ENCODE measurements at regions not wholly inside any gene's neighbourhood (a gene's known extent, or its start where the extent isn't known, plus 50 kb on each side); places are given as distances from the start of the nearest gene placed in this dataset.
A peak's percentile ranks its signal among the peaks of the same experiment; 100 is the strongest.

DNA sequence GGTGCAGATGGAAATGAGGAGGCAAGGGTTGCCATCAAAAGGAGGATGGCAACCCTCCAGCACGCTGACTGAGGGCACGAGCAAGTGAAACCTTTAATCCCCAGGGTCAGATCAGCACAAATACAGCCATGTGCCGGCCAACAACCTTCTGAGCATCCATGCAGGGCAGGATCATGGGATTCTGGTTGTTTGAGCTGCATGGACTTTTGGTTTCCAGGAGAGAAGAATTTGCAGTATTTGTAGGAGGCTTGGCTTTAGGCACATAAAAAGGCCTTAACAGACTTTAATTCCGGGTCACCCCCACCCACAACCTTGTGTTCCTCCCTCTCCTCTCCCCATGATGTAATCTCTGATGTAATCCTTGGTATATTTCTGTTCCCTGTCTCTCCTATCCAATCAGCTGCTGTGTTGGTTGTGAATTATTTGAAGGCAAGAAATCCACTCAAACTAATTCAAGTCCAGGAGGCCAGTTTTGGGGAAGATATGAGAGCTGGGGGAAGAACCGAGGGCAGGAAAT is 254.3 kb downstream of the SHQ1 start:
- H3K27me3 Mint-ChIP-seq (ENCODE audit: low read depth): peaks cover 32% of the 10 kb centered on the region

More for the DNA sequence above, 254.3 kb downstream of the SHQ1 start:
- H4K20me1 ChIP-seq (ENCODE audit: control insufficient read depth, insufficient read depth, insufficient read length): no peaks in the 10 kb centered on the region
- H3K23me2 ChIP-seq (ENCODE audit: insufficient read length, low read depth, low read length, poor library complexity, severe bottlenecking): no peaks in the 10 kb centered on the region
- H3K56ac ChIP-seq (ENCODE audit: insufficient read length, low read depth, low read length): no peak overlapping the region
- H3K36me3 Mint-ChIP-seq (ENCODE audit: insufficient read depth in 1 of 3, low read depth in 3 of 3): no peaks in the 10 kb centered on the region
- no peaks in the 10 kb centered on the region for H3K79me1 ChIP-seq (ENCODE audit: insufficient read depth, low read depth, low read length, poor library complexity, severe bottlenecking)
- peaks cover 2% of the 10 kb centered on the region; the same call in 1 of the 2 replicates for H3K4me1 ChIP-seq (ENCODE audit: insufficient read depth, low read length)
- H2AFZ ChIP-seq (ENCODE audit: low read length): no peak overlapping the region
- H2BK20ac ChIP-seq (ENCODE audit: low read depth, low read length, poor library complexity, severe bottlenecking): no peak overlapping the region
- no peak overlapping the region for H4K5ac ChIP-seq (ENCODE audit: insufficient read length, low read depth, low read length)
- no CpG with 5 or more reads among the region's 5 CpGs for WGBS (ENCODE audit: extremely low coverage, insufficient read length, low lambda C conversion rate)
- H2AK5ac ChIP-seq (ENCODE audit: insufficient read length, low read length): no peak overlapping the region
- H3T11ph ChIP-seq (ENCODE audit: low read length): no peak overlapping the region
- no peak overlapping the region for H2BK120ac ChIP-seq (ENCODE audit: low read depth, low read length, poor library complexity, severe bottlenecking)
- H2BK12ac ChIP-seq (ENCODE audit: insufficient read length, low read depth, low read length): no peak overlapping the region
- H3K14ac ChIP-seq (ENCODE audit: insufficient read depth, low read length): peak overlapping the region; percentile 2; the same call in 1 of the 2 replicates
- H3K4me1 Mint-ChIP-seq: peaks cover 37 to 54% of the 10 kb centered on the region in 2 experiments
- no peaks in the 10 kb centered on the region for H3K79me2 ChIP-seq (ENCODE audit: insufficient read depth, low read length)
- no peak overlapping the region for H3K27ac ChIP-seq (ENCODE audit: insufficient read length, low read depth, low read length)
- H3K9ac ChIP-seq (ENCODE audit: extremely low read depth, insufficient read length, low read length): no peak overlapping the region
- no peaks in the 10 kb centered on the region; a peak in 2 of 5 replicates for H3K9me3 Mint-ChIP-seq
- no peak overlapping the region for H4K8ac ChIP-seq (replicated peaks; ENCODE audit: insufficient read length, low read depth, low read length)
- H3K27ac Mint-ChIP-seq: no peak overlapping the region
- no peak overlapping the region for H2BK5ac ChIP-seq (ENCODE audit: insufficient read length, low read length)
- no peak overlapping the region for H3K4ac ChIP-seq (ENCODE audit: low read depth, low read length)
- peak overlapping the region; percentile 47 for H3K18ac ChIP-seq (ENCODE audit: insufficient read length, low read depth, low read length)
- no peak overlapping the region for H3K23ac ChIP-seq (ENCODE audit: insufficient read length, low read depth, low read length)
- H3K4me3 Mint-ChIP-seq: no peak overlapping the region
- TF ChIP-seq, protein P1, sequence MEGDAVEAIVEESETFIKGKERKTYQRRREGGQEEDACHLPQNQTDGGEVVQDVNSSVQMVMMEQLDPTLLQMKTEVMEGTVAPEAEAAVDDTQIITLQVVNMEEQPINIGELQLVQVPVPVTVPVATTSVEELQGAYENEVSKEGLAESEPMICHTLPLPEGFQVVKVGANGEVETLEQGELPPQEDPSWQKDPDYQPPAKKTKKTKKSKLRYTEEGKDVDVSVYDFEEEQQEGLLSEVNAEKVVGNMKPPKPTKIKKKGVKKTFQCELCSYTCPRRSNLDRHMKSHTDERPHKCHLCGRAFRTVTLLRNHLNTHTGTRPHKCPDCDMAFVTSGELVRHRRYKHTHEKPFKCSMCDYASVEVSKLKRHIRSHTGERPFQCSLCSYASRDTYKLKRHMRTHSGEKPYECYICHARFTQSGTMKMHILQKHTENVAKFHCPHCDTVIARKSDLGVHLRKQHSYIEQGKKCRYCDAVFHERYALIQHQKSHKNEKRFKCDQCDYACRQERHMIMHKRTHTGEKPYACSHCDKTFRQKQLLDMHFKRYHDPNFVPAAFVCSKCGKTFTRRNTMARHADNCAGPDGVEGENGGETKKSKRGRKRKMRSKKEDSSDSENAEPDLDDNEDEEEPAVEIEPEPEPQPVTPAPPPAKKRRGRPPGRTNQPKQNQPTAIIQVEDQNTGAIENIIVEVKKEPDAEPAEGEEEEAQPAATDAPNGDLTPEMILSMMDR (conservative IDR thresholded peaks at IDR 0.05): no peak
- no peaks in the 10 kb centered on the region for H3K9me3 ChIP-seq (ENCODE audit: control insufficient read depth, low read depth, low read length)
- H2BK15ac ChIP-seq (ENCODE audit: low read depth, low read length): 0 out of 2 replicates have a peak overlapping the region, but pooled peaks have one; percentile 76
- no peaks in the 10 kb centered on the region for H3K27me3 ChIP-seq (ENCODE audit: insufficient read depth, low read length)
- H3K4me2 ChIP-seq (ENCODE audit: insufficient read depth, insufficient read length, low read length): no peak overlapping the region
- no peak for DNase-seq
- H4K91ac ChIP-seq (ENCODE audit: insufficient read length, low read depth, low read length): no peak overlapping the region

Measured in H9 (cell line).